Suprapubic skin (tissue), 3 donors: ENCODE measurements at regions not wholly inside any gene's neighbourhood (a gene's known extent, or its start where the extent isn't known, plus 50 kb on each side); places are given as distances from the start of the nearest gene placed in this dataset.

Experiments used
- CTCF ChIP-seq, 2 donors: fragments of 200-600 bp in 1 of 2; fragments of 450-650 bp in 1 of 2; sonication (generic) in 1 of 2; IDR thresholded peaks; one replicate each; pipeline ENCODE4 v1.5.1; 2016 to 2019; ENCODE audit warnings: antibody characterized with exemption in 2 of 2, mild to moderate bottlenecking in 1 of 2, moderate library complexity in 1 of 2
- EP300 ChIP-seq: sonication (generic); formaldehyde crosslinking; IDR thresholded peaks from one replicate; pipeline ENCODE4 v1.6.1; 2017; ENCODE audit warnings: antibody characterized with exemption
- POLR2A ChIP-seq, 2 donors: fragments of 450-650 bp; IDR thresholded peaks; one replicate each; pipeline ENCODE4 v1.6.1; 2017; ENCODE audit warnings: antibody characterized with exemption in 2 of 2, mild to moderate bottlenecking in 2 of 2, moderate library complexity in 2 of 2

DNA sequence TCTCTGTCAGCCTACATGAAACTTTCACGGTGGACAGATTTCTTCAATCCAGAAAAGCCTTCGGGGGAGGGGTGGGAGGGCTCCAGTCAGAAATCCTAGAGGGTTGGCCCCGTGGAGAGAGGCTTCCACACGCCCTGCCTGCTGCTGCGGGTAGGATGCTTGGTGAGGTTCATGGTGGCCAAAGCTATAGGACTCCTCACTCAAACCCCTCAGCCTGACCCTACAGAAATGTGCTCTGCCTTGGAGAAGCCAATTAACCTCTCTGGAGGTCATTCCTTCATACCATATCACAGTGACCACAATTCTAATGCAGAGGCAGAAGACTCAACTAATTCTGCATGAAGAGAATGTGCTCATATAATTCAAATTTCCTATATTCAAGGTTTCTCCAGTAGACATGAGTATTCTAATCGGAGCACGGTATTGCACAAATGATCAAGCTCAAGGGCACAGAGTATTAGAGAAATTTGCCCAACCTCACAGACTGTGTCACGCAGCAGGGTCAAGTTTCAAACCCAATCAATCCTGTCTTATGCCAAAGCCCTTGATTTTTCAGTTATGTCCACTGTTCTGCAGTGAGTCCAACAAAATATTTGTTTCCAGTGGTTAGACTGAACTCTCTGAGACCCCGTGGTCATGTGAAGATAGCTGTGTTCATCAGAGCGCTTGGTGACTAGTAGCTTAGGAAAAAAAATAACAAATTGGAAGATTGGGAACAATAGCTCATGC, 104.8 kb downstream of the TOMM20 start:
- TF ChIP-seq CTCF (IDR thresholded peaks at IDR 0.05) (no peak), POLR2A (IDR thresholded peaks at IDR 0.05) (no peak), EP300 (no peak)
